Neural progenitor cell (in vitro differentiated cells): ENCODE measurements at regions not wholly inside any gene's neighbourhood (a gene's known extent, or its start where the extent isn't known, plus 50 kb on each side); places are given as distances from the start of the nearest gene placed in this dataset.

ENCODE experiments used
- EZH2 ChIP-seq: fragments of 200-600 bp; sonication (generic); IDR thresholded peaks from 2 replicates; pipeline ENCODE4 v1.6.1; 2017; ENCODE audit warnings: antibody characterized with exemption, mild to moderate bottlenecking, moderate library complexity
- TF ChIP-seq, protein P1 (sequence below): fragments of 200-600 bp; sonication (generic); IDR thresholded peaks from 2 replicates; pipeline ENCODE4 v1.5.1; 2017; ENCODE audit warnings: antibody characterized with exemption, mild to moderate bottlenecking

DNA sequence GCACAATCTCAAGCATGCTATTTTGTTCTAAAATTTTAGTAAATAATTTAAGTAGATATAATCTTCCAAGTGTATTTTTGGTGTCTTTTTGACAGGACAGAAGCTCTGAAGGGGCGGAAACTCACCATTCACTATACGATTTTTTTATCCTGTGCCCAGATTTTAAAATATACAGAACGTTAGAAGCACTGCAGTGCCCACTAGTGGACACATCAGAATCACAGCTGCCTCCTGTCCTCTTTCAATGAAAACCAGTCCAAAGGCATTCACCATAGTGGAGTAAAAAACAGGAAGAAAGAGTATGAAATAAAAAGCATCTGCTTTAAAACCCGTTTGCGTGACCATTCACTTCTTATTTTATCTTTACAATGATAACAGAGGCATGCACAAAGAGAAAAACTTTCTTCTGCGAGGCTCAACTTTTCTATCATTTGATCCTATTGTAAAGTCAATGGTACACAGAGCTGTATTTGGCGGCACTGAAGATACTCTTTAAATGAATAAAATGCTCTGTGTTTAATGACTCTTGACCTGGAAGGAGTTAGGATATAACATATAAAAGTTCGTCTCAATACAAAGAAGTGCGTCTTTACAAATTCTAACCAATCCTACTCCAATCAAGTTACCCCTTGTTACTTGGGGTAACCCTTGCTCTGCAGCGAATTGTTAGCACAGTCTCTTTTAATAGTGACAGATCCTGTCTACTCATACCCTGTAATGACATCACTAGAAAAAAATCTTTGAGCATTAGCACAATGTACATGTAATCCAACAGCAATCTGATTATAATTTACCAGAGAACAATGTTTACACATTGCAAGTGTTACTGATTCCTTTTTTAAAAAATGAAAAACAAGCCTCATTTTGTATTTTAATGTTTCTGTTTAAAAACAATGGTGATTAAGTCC lies 339.8 kb upstream of the PSMD7 start:
- TF ChIP-seq, protein P1, sequence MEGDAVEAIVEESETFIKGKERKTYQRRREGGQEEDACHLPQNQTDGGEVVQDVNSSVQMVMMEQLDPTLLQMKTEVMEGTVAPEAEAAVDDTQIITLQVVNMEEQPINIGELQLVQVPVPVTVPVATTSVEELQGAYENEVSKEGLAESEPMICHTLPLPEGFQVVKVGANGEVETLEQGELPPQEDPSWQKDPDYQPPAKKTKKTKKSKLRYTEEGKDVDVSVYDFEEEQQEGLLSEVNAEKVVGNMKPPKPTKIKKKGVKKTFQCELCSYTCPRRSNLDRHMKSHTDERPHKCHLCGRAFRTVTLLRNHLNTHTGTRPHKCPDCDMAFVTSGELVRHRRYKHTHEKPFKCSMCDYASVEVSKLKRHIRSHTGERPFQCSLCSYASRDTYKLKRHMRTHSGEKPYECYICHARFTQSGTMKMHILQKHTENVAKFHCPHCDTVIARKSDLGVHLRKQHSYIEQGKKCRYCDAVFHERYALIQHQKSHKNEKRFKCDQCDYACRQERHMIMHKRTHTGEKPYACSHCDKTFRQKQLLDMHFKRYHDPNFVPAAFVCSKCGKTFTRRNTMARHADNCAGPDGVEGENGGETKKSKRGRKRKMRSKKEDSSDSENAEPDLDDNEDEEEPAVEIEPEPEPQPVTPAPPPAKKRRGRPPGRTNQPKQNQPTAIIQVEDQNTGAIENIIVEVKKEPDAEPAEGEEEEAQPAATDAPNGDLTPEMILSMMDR = peak; percentile 96
- TF ChIP-seq EZH2 = no peak
